ENCODE measurements at regions not wholly inside any gene's neighbourhood (a gene's known extent, or its start where the extent isn't known, plus 50 kb on each side); places are given as distances from the start of the nearest gene placed in this dataset.

GRCh38 chr6:45791211-45792168 is 224.2 kb downstream of the CLIC5 start:
- no peak for DNase-seq (ENCODE audit: low read depth in 3 of 3, low spot score in 1 of 3)

- no peak for DNase-seq (ENCODE audit: low read depth in 3 of 3, low spot score in 1 of 3)
Observed at GRCh38 chr6:45789238-45789637, 226.4 kb downstream of the CLIC5 start.

GRCh38 chr6:45787384-45787783 is 228.3 kb downstream of the CLIC5 start:
- DNase-seq (ENCODE audit: low read depth in 3 of 3, low spot score in 1 of 3), result no peak

- no peak for DNase-seq (ENCODE audit: low read depth in 3 of 3, low spot score in 1 of 3)
Observed at GRCh38 chr6:45786355-45786781, 229.3 kb downstream of the CLIC5 start.

- no peak for DNase-seq (ENCODE audit: low read depth in 3 of 3, low spot score in 1 of 3)
Observed at GRCh38 chr6:45784250-45784649, 231.4 kb downstream of the CLIC5 start.

- DNase-seq (ENCODE audit: low read depth in 3 of 3, low spot score in 1 of 3), result no peak
Observed at GRCh38 chr6:45783716-45784115, 231.9 kb downstream of the CLIC5 start.

GRCh38 chr6:45781890-45782289 is 233.8 kb downstream of the CLIC5 start:
- no peak for DNase-seq (ENCODE audit: low read depth in 3 of 3, low spot score in 1 of 3)

GRCh38 chr6:45780523-45780922 is 235.1 kb downstream of the CLIC5 start:
- no peak for DNase-seq (ENCODE audit: low read depth in 3 of 3, low spot score in 1 of 3)

GRCh38 chr6:45775026-45775697 is 240.5 kb downstream of the CLIC5 start:
- DNase-seq (ENCODE audit: low read depth in 3 of 3, low spot score in 1 of 3), result no peak

GRCh38 chr6:45773906-45774305 is 241.8 kb downstream of the CLIC5 start:
- DNase-seq (ENCODE audit: low read depth in 3 of 3, low spot score in 1 of 3), result no peak

GRCh38 chr6:45772886-45773495 is 242.7 kb downstream of the CLIC5 start:
- no peak for DNase-seq (ENCODE audit: low read depth in 3 of 3, low spot score in 1 of 3)

- no peak for DNase-seq (ENCODE audit: low read depth in 3 of 3, low spot score in 1 of 3)
Observed at GRCh38 chr6:45772051-45772450, 243.6 kb downstream of the CLIC5 start.

GRCh38 chr6:45763281-45763680 is 252.4 kb downstream of the CLIC5 start:
- DNase-seq (ENCODE audit: low read depth in 3 of 3, low spot score in 1 of 3), result no peak

GRCh38 chr6:45759472-45759810 is 256.2 kb downstream of the CLIC5 start:
- DNase-seq (ENCODE audit: low read depth in 3 of 3, low spot score in 1 of 3), result no peak

GRCh38 chr6:45758787-45759471 is 256.7 kb downstream of the CLIC5 start:
- DNase-seq (ENCODE audit: low read depth in 3 of 3, low spot score in 1 of 3), result no peak

GRCh38 chr6:45757443-45758130 is 258.1 kb downstream of the CLIC5 start:
- DNase-seq (ENCODE audit: low read depth in 3 of 3, low spot score in 1 of 3), result no peak

GRCh38 chr6:45756606-45757005 is 259.1 kb downstream of the CLIC5 start:
- DNase-seq (ENCODE audit: low read depth in 3 of 3, low spot score in 1 of 3), result no peak

GRCh38 chr6:45754432-45754831 is 261.2 kb downstream of the CLIC5 start:
- no peak for DNase-seq (ENCODE audit: low read depth in 3 of 3, low spot score in 1 of 3)

- DNase-seq (ENCODE audit: low read depth in 3 of 3, low spot score in 1 of 3), result no peak
Observed at GRCh38 chr6:45746046-45746445, 269.6 kb downstream of the CLIC5 start.

GRCh38 chr6:45743028-45743615 is 272.5 kb downstream of the CLIC5 start:
- DNase-seq (ENCODE audit: low read depth in 3 of 3, low spot score in 1 of 3), result no peak
